Body of pancreas (tissue), 4 donors: ENCODE measurements at regions not wholly inside any gene's neighbourhood (a gene's known extent, or its start where the extent isn't known, plus 50 kb on each side); places are given as distances from the start of the nearest gene placed in this dataset.

ENCODE experiments used
- POLR2A ChIP-seq, 3 donors: fragments of 450-650 bp; IDR thresholded peaks; one replicate each; pipeline ENCODE4 v1.6.1; 2016; ENCODE audit warnings: antibody characterized with exemption in 3 of 3, mild to moderate bottlenecking in 2 of 3
- TF ChIP-seq, protein P1 (sequence below), 7 experiments: fragments of 450-650 bp in 4 of 7; fragments of 200-600 bp in 3 of 7; sonication (generic) in 3 of 7; IDR thresholded peaks; one replicate each; pipeline ENCODE4 v1.5.1; 2016 to 2019; ENCODE audit warnings: antibody characterized with exemption in 7 of 7

DNA sequence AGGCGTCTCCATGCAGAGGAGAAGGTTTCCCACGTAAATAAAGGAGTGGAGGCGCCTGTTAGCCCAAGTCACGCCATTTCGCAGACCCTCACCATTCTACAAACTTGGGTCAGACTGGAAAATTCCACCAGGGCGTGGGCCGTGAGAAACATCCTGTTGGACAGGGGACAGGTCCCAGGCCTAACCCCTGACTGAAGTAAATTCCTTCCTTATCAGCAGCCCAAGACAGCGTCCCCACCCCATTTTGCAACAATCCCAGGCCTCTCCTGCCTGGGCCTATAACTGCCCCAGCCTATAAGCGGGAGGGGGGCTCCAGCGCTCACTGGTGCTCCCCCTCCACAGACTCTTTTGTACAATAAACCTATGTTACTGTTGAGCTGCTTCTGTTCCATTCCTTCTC, 57.3 kb upstream of the CBLN2 start:
- TF ChIP-seq, protein P1, sequence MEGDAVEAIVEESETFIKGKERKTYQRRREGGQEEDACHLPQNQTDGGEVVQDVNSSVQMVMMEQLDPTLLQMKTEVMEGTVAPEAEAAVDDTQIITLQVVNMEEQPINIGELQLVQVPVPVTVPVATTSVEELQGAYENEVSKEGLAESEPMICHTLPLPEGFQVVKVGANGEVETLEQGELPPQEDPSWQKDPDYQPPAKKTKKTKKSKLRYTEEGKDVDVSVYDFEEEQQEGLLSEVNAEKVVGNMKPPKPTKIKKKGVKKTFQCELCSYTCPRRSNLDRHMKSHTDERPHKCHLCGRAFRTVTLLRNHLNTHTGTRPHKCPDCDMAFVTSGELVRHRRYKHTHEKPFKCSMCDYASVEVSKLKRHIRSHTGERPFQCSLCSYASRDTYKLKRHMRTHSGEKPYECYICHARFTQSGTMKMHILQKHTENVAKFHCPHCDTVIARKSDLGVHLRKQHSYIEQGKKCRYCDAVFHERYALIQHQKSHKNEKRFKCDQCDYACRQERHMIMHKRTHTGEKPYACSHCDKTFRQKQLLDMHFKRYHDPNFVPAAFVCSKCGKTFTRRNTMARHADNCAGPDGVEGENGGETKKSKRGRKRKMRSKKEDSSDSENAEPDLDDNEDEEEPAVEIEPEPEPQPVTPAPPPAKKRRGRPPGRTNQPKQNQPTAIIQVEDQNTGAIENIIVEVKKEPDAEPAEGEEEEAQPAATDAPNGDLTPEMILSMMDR (IDR thresholded peaks at IDR 0.05), result no peak
- TF ChIP-seq POLR2A (IDR thresholded peaks at IDR 0.05), result no peak
